ENCODE measurements at regions not wholly inside any gene's neighbourhood (a gene's known extent, or its start where the extent isn't known, plus 50 kb on each side); places are given as distances from the start of the nearest gene placed in this dataset.

DNA sequence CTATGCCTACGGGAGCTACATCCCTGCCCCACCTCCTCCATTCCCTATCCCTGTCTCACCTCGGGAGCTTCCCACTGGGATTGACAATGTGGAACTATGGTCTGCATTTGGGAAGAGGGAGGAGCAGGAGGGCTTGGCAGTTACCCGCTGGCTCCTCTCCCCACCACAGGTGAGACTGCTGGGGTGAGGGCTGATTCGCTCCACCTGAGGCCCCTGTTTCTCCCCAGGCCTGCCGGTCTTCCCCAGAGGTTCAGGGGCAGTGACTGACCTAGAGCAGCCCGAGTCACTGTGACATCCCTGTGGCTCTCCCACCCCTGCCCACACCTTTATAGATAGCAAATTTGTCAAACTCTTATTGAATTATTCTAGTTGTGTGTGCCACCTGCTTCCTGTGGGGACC lies 252.6 kb downstream of the GLRX3 start:
- no peaks in the 10 kb centered on the region for H3K4me1 ChIP-seq (ENCODE audit: insufficient read depth)
- H2AFZ ChIP-seq = no peak overlapping the region
- no peaks in the 10 kb centered on the region for H3K27me3 ChIP-seq (ENCODE audit: insufficient read depth)
- ATAC-seq (no peak), DNase-seq (ENCODE audit: low spot score) (no peak)
- no peaks in the 10 kb centered on the region for H3K79me2 ChIP-seq (replicated peaks; ENCODE audit: insufficient read depth)
- H4K20me1 ChIP-seq (replicated peaks; ENCODE audit: insufficient read depth) = no peaks in the 10 kb centered on the region
- no peaks in the 10 kb centered on the region for H3F3A ChIP-seq (replicated peaks; ENCODE audit: low read depth)
- no peak overlapping the region for H3K4me2 ChIP-seq
- peaks cover 14% of the 10 kb centered on the region for H3K27me3 Mint-ChIP-seq (ENCODE audit: insufficient read depth, low read depth, poor library complexity)
- H3K27ac Mint-ChIP-seq = no peak overlapping the region
- H3K36me3 Mint-ChIP-seq (ENCODE audit: low read depth) = peaks cover 67% of the 10 kb centered on the region
- H3K4me3 Mint-ChIP-seq = no peak overlapping the region
- no peak for TF ChIP-seq POLR2AphosphoS5 (IDR thresholded peaks at IDR 0.05; ENCODE audit: low read depth)
- TF ChIP-seq, protein P1, sequence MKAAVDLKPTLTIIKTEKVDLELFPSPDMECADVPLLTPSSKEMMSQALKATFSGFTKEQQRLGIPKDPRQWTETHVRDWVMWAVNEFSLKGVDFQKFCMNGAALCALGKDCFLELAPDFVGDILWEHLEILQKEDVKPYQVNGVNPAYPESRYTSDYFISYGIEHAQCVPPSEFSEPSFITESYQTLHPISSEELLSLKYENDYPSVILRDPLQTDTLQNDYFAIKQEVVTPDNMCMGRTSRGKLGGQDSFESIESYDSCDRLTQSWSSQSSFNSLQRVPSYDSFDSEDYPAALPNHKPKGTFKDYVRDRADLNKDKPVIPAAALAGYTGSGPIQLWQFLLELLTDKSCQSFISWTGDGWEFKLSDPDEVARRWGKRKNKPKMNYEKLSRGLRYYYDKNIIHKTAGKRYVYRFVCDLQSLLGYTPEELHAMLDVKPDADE (IDR thresholded peaks at IDR 0.05) = no peak
- TF ChIP-seq NANOG (IDR thresholded peaks at IDR 0.05; ENCODE audit: borderline replicate concordance) = no peak
- TF ChIP-seq, protein P2, sequence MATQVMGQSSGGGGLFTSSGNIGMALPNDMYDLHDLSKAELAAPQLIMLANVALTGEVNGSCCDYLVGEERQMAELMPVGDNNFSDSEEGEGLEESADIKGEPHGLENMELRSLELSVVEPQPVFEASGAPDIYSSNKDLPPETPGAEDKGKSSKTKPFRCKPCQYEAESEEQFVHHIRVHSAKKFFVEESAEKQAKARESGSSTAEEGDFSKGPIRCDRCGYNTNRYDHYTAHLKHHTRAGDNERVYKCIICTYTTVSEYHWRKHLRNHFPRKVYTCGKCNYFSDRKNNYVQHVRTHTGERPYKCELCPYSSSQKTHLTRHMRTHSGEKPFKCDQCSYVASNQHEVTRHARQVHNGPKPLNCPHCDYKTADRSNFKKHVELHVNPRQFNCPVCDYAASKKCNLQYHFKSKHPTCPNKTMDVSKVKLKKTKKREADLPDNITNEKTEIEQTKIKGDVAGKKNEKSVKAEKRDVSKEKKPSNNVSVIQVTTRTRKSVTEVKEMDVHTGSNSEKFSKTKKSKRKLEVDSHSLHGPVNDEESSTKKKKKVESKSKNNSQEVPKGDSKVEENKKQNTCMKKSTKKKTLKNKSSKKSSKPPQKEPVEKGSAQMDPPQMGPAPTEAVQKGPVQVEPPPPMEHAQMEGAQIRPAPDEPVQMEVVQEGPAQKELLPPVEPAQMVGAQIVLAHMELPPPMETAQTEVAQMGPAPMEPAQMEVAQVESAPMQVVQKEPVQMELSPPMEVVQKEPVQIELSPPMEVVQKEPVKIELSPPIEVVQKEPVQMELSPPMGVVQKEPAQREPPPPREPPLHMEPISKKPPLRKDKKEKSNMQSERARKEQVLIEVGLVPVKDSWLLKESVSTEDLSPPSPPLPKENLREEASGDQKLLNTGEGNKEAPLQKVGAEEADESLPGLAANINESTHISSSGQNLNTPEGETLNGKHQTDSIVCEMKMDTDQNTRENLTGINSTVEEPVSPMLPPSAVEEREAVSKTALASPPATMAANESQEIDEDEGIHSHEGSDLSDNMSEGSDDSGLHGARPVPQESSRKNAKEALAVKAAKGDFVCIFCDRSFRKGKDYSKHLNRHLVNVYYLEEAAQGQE (IDR thresholded peaks at IDR 0.05; ENCODE audit: unreplicated experiment) = no peak
- TF ChIP-seq CREB1 (CRISPR knock-in tag; IDR thresholded peaks at IDR 0.05; ENCODE audit: low read depth) = no peak
- no peak for TF ChIP-seq ZNF114 (CRISPR knock-in tag; IDR thresholded peaks at IDR 0.05)
- no peak for TF ChIP-seq ZNF331 (CRISPR knock-in tag; IDR thresholded peaks at IDR 0.05; ENCODE audit: low read depth)
- no peak for TF ChIP-seq EZH2phosphoT487 (IDR thresholded peaks at IDR 0.05; ENCODE audit: unreplicated experiment)
- TF ChIP-seq, protein P3, sequence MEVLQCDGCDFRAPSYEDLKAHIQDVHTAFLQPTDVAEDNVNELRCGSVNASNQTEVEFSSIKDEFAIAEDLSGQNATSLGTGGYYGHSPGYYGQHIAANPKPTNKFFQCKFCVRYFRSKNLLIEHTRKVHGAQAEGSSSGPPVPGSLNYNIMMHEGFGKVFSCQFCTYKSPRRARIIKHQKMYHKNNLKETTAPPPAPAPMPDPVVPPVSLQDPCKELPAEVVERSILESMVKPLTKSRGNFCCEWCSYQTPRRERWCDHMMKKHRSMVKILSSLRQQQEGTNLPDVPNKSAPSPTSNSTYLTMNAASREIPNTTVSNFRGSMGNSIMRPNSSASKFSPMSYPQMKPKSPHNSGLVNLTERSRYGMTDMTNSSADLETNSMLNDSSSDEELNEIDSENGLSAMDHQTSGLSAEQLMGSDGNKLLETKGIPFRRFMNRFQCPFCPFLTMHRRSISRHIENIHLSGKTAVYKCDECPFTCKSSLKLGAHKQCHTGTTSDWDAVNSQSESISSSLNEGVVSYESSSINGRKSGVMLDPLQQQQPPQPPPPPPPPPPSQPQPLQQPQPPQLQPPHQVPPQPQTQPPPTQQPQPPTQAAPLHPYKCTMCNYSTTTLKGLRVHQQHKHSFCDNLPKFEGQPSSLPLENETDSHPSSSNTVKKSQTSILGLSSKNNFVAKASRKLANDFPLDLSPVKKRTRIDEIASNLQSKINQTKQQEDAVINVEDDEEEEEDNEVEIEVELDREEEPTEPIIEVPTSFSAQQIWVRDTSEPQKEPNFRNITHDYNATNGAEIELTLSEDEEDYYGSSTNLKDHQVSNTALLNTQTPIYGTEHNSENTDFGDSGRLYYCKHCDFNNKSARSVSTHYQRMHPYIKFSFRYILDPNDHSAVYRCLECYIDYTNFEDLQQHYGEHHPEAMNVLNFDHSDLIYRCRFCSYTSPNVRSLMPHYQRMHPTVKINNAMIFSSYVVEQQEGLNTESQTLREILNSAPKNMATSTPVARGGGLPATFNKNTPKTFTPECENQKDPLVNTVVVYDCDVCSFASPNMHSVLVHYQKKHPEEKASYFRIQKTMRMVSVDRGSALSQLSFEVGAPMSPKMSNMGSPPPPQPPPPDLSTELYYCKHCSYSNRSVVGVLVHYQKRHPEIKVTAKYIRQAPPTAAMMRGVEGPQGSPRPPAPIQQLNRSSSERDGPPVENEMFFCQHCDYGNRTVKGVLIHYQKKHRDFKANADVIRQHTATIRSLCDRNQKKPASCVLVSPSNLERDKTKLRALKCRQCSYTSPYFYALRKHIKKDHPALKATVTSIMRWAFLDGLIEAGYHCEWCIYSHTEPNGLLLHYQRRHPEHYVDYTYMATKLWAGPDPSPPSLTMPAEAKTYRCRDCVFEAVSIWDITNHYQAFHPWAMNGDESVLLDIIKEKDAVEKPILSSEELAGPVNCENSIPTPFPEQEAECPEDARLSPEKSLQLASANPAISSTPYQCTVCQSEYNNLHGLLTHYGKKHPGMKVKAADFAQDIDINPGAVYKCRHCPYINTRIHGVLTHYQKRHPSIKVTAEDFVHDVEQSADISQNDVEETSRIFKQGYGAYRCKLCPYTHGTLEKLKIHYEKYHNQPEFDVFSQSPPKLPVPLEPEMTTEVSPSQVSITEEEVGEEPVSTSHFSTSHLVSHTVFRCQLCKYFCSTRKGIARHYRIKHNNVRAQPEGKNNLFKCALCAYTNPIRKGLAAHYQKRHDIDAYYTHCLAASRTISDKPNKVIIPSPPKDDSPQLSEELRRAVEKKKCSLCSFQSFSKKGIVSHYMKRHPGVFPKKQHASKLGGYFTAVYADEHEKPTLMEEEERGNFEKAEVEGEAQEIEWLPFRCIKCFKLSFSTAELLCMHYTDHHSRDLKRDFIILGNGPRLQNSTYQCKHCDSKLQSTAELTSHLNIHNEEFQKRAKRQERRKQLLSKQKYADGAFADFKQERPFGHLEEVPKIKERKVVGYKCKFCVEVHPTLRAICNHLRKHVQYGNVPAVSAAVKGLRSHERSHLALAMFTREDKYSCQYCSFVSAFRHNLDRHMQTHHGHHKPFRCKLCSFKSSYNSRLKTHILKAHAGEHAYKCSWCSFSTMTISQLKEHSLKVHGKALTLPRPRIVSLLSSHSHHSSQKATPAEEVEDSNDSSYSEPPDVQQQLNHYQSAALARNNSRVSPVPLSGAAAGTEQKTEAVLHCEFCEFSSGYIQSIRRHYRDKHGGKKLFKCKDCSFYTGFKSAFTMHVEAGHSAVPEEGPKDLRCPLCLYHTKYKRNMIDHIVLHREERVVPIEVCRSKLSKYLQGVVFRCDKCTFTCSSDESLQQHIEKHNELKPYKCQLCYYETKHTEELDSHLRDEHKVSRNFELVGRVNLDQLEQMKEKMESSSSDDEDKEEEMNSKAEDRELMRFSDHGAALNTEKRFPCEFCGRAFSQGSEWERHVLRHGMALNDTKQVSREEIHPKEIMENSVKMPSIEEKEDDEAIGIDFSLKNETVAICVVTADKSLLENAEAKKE (CRISPR knock-in tag; IDR thresholded peaks at IDR 0.05) = no peak
- TF ChIP-seq JUNB (IDR thresholded peaks at IDR 0.05; ENCODE audit: unreplicated experiment) = no peak
- TF ChIP-seq, protein P4, sequence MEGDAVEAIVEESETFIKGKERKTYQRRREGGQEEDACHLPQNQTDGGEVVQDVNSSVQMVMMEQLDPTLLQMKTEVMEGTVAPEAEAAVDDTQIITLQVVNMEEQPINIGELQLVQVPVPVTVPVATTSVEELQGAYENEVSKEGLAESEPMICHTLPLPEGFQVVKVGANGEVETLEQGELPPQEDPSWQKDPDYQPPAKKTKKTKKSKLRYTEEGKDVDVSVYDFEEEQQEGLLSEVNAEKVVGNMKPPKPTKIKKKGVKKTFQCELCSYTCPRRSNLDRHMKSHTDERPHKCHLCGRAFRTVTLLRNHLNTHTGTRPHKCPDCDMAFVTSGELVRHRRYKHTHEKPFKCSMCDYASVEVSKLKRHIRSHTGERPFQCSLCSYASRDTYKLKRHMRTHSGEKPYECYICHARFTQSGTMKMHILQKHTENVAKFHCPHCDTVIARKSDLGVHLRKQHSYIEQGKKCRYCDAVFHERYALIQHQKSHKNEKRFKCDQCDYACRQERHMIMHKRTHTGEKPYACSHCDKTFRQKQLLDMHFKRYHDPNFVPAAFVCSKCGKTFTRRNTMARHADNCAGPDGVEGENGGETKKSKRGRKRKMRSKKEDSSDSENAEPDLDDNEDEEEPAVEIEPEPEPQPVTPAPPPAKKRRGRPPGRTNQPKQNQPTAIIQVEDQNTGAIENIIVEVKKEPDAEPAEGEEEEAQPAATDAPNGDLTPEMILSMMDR (conservative IDR thresholded peaks at IDR 0.05; ENCODE audit: low read depth in 2 of 2) = no peak
- TF ChIP-seq STAT1 (IDR thresholded peaks at IDR 0.05; ENCODE audit: unreplicated experiment) = no peak
- no peak for TF ChIP-seq EZH2 (IDR thresholded peaks at IDR 0.05; ENCODE audit: low read depth, unreplicated experiment)
- peaks cover 99% of the 10 kb centered on the region for H3K9me3 Mint-ChIP-seq
- H3K27ac ChIP-seq (ENCODE audit: low read depth) = no peak overlapping the region
- H3K4me1 Mint-ChIP-seq = no peaks in the 10 kb centered on the region; the same call in 2 of the 3 replicates
- H3K4me3 ChIP-seq = no peak overlapping the region
- no peaks in the 10 kb centered on the region for H3K36me3 ChIP-seq (ENCODE audit: insufficient read depth)
- H3K9me2 ChIP-seq (ENCODE audit: insufficient read depth) = no peaks in the 10 kb centered on the region

Measured in GM23338 (cell line).